Liver (tissue), 8 donors: ENCODE measurements at regions not wholly inside any gene's neighbourhood (a gene's known extent, or its start where the extent isn't known, plus 50 kb on each side); places are given as distances from the start of the nearest gene placed in this dataset.
"Not testable (repeated sequence)": the region's sequence is repeated elsewhere in the genome, so short reads cannot be mapped to it uniquely, and the experiment has no call there.

Source experiments
- DNase-seq: peaks from one replicate; pipeline ENCODE4 v3.0.0-alpha.2; 2017; ENCODE audit warnings: low spot score
- H3K27ac ChIP-seq, 2 donors: one replicate each; pipeline ENCODE4 v1.7.0; 2013; ENCODE audit warnings: inconsistent platforms in 2 of 2, low read length in 2 of 2, control low read depth in 1 of 2, low read depth in 1 of 2, mild to moderate bottlenecking in 1 of 2
- H3K27me3 ChIP-seq, 4 donors: one replicate each; pipeline versions ENCODE4 v1.6.1 to v1.7.0; 2013; ENCODE audit warnings: low read length in 3 of 4, inconsistent platforms in 1 of 4, mild to moderate bottlenecking in 1 of 4, moderate library complexity in 1 of 4; ENCODE audit not compliant: control insufficient read depth in 4 of 4, insufficient read depth in 4 of 4
- H3K36me3 ChIP-seq, 4 donors: one replicate each; pipeline versions ENCODE4 v1.6.1 to v1.7.0; 2013; ENCODE audit warnings: low read length in 3 of 4, mild to moderate bottlenecking in 3 of 4, low read depth in 1 of 4, moderate library complexity in 1 of 4; ENCODE audit not compliant: control insufficient read depth in 4 of 4, insufficient read depth in 3 of 4
- H3K4me1 ChIP-seq, 4 donors: one replicate each; pipeline versions ENCODE4 v1.6.1 to v1.7.0; 2013; ENCODE audit warnings: low read length in 3 of 4, mild to moderate bottlenecking in 3 of 4, moderate library complexity in 1 of 4; ENCODE audit not compliant: control insufficient read depth in 4 of 4, insufficient read depth in 4 of 4
- H3K4me3 ChIP-seq, 3 donors: one replicate each; pipeline versions ENCODE4 v1.6.1 to v1.7.0; 2013; ENCODE audit warnings: low read length in 3 of 3, control low read depth in 1 of 3, low read depth in 1 of 3, mild to moderate bottlenecking in 1 of 3
- H3K9ac ChIP-seq, 2 donors: one replicate each; pipeline ENCODE4 v1.7.0; 2013; ENCODE audit warnings: low read length in 2 of 2, mild to moderate bottlenecking in 2 of 2, moderate library complexity in 2 of 2, control low read depth in 1 of 2, low read depth in 1 of 2
- H3K9me3 ChIP-seq, 4 donors: one replicate each; pipeline versions ENCODE4 v1.6.1 to v1.7.0; 2013; ENCODE audit warnings: low read length in 3 of 4; ENCODE audit not compliant: control insufficient read depth in 4 of 4
- EGR1 ChIP-seq, 2 donors: IDR thresholded peaks; 2 replicates each; pipeline ENCODE4 v1.6.1; 2016 to 2018; ENCODE audit warnings: antibody characterized with exemption in 2 of 2, low read depth in 2 of 2
- FOXA1 ChIP-seq: IDR thresholded peaks from 2 replicates; pipeline ENCODE4 v1.6.1; 2016; ENCODE audit warnings: antibody characterized with exemption
- FOXA2 ChIP-seq: IDR thresholded peaks from 2 replicates; pipeline ENCODE4 v1.6.1; 2016; ENCODE audit warnings: antibody characterized with exemption
- GABPA ChIP-seq, 2 donors: IDR thresholded peaks in 1 of 2; conservative IDR thresholded peaks in 1 of 2; 2 replicates each; pipeline ENCODE4 v1.6.1; 2016; ENCODE audit warnings: antibody characterized with exemption in 2 of 2, mild to moderate bottlenecking in 1 of 2, moderate library complexity in 1 of 2
- HNF4A ChIP-seq, 2 donors: conservative IDR thresholded peaks; 2 replicates each; pipeline ENCODE4 v1.6.1; 2016; ENCODE audit warnings: antibody characterized with exemption in 2 of 2, mild to moderate bottlenecking in 2 of 2
- HNF4G ChIP-seq: IDR thresholded peaks from 2 replicates; pipeline ENCODE4 v1.6.1; 2016; ENCODE audit warnings: antibody characterized with exemption
- JUND ChIP-seq, 2 donors: IDR thresholded peaks; 2 replicates each; pipeline ENCODE4 v1.6.1; 2016; ENCODE audit warnings: antibody characterized with exemption in 2 of 2
- NR2F2 ChIP-seq: IDR thresholded peaks from 2 replicates; pipeline ENCODE4 v1.6.1; 2016; ENCODE audit warnings: antibody characterized with exemption
- RAD21 ChIP-seq, 2 donors: IDR thresholded peaks; 2 replicates each; pipeline ENCODE4 v1.6.1; 2016; ENCODE audit warnings: antibody characterized with exemption in 2 of 2, mild to moderate bottlenecking in 2 of 2
- RXRA ChIP-seq, 2 donors: IDR thresholded peaks; 2 replicates each; pipeline ENCODE4 v1.6.1; 2017 to 2018; ENCODE audit warnings: antibody characterized with exemption in 2 of 2, mild to moderate bottlenecking in 1 of 2
- SP1 ChIP-seq: IDR thresholded peaks from 2 replicates; pipeline ENCODE4 v1.6.1; 2018; ENCODE audit warnings: antibody characterized with exemption, mild to moderate bottlenecking
- TAF1 ChIP-seq: conservative IDR thresholded peaks from 2 replicates; pipeline ENCODE4 v1.6.1; 2016; ENCODE audit warnings: antibody characterized with exemption, mild to moderate bottlenecking
- YY1 ChIP-seq: IDR thresholded peaks from 2 replicates; pipeline ENCODE4 v1.6.1; 2016; ENCODE audit warnings: antibody characterized with exemption, mild to moderate bottlenecking
- WGBS: extraction: QIAGEN DNeasy Blood & Tissue Kit; methylation state at CpG from one replicate; pipeline ENCODE4 v1.1.7; 2013; 5-methylcytosine and 5-hydroxymethylcytosine counted together
- TF ChIP-seq, protein P1 (sequence below): IDR thresholded peaks from 2 replicates; pipeline ENCODE4 v1.6.1; 2016; ENCODE audit warnings: antibody characterized with exemption
- TF ChIP-seq, protein P2 (sequence below): fragments of 150-350 bp; IDR thresholded peaks from 2 replicates; pipeline ENCODE4 v1.5.1; 2017; ENCODE audit warnings: improper control_type of control experiment, low read depth, low read length; ENCODE audit not compliant: missing input control
- TF ChIP-seq, protein P3 (sequence below): IDR thresholded peaks from 2 replicates; pipeline ENCODE4 v1.6.1; 2016; ENCODE audit warnings: antibody characterized with exemption
- TF ChIP-seq, protein P4 (sequence below): IDR thresholded peaks from 2 replicates; pipeline ENCODE4 v1.6.1; 2016; ENCODE audit warnings: antibody characterized with exemption
- TF ChIP-seq, protein P5 (sequence below): IDR thresholded peaks from 2 replicates; pipeline ENCODE4 v1.6.1; 2016; ENCODE audit warnings: antibody characterized with exemption, mild to moderate bottlenecking
- donor health status: healthy.
- donor health status: healthy.
- donor health status: healthy.
- donor health status: healthy.
- donor health status: healthy.

DNA sequence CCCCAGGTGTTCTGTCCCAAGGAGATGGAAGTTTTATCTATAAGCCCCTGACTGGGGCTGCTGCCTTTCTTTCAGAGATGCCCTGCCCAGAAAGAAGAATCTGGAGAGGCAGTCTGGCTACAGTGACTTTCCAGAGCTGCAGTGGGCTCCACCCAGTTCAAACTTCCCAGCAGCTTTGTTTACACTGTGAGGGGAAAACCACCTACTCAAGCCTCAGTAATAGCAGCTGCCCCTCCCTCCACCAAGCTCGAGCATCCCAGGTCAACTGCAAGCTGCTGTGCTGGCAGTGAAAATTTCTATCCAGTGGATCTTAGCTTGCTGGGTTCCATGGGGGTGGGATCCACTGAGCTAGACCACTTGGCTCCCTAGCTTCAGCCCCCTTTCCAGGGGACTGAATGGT lies 125.0 kb downstream of the TRIM42 start:
- not testable (repeated sequence) for H3K27me3 ChIP-seq, H3K9ac ChIP-seq, H3K4me1 ChIP-seq, DNase-seq, H3K27ac ChIP-seq, H3K4me3 ChIP-seq, H3K9me3 ChIP-seq, H3K36me3 ChIP-seq
- 19% methylated on average over 1 of the region's 1 CpG for WGBS

DNA sequence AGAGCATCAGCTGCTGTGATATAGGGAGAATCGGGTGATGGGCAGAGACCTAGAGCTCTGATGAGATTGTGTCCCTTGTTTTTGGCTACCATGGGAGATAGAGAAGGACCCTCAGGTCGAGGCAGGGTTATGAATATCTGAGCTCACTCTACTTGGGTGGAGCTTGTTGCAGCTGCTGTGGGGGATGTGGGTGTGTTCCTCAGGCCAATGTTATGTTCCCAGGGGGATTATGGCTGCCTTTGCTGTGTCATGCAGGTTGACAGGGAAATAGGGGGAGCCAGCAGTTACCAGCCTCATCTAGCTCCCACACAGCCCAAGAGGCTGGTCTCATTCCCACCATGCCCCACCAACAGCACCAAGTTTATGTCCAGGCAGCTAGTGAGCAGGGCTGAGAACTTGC lies 131.5 kb downstream of the TRIM42 start:
- Histone ChIP-seq H3K9me3 (peaks cover 0 to 11% (median 2%) of the 10 kb centered on the region in 4 donors), H3K4me3 (no peak overlapping the region), H3K9ac (no peak overlapping the region), H3K27ac (no peak overlapping the region), H3K4me1 (no peaks in the 10 kb centered on the region), H3K36me3 (no peaks in the 10 kb centered on the region), H3K27me3 (no peaks in the 10 kb centered on the region)
- WGBS, result 80% methylated on average over 2 of the region's 2 CpGs
- DNase-seq, result no peak
- TF ChIP-seq FOXA1 (no peak), EGR1 (IDR thresholded peaks at IDR 0.05; ENCODE audit: low read depth in 2 of 2) (no peak), RAD21 (IDR thresholded peaks at IDR 0.05) (no peak)
- TF ChIP-seq, protein P1, sequence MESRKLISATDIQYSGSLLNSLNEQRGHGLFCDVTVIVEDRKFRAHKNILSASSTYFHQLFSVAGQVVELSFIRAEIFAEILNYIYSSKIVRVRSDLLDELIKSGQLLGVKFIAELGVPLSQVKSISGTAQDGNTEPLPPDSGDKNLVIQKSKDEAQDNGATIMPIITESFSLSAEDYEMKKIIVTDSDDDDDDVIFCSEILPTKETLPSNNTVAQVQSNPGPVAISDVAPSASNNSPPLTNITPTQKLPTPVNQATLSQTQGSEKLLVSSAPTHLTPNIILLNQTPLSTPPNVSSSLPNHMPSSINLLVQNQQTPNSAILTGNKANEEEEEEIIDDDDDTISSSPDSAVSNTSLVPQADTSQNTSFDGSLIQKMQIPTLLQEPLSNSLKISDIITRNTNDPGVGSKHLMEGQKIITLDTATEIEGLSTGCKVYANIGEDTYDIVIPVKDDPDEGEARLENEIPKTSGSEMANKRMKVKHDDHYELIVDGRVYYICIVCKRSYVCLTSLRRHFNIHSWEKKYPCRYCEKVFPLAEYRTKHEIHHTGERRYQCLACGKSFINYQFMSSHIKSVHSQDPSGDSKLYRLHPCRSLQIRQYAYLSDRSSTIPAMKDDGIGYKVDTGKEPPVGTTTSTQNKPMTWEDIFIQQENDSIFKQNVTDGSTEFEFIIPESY, result no peak

DNA sequence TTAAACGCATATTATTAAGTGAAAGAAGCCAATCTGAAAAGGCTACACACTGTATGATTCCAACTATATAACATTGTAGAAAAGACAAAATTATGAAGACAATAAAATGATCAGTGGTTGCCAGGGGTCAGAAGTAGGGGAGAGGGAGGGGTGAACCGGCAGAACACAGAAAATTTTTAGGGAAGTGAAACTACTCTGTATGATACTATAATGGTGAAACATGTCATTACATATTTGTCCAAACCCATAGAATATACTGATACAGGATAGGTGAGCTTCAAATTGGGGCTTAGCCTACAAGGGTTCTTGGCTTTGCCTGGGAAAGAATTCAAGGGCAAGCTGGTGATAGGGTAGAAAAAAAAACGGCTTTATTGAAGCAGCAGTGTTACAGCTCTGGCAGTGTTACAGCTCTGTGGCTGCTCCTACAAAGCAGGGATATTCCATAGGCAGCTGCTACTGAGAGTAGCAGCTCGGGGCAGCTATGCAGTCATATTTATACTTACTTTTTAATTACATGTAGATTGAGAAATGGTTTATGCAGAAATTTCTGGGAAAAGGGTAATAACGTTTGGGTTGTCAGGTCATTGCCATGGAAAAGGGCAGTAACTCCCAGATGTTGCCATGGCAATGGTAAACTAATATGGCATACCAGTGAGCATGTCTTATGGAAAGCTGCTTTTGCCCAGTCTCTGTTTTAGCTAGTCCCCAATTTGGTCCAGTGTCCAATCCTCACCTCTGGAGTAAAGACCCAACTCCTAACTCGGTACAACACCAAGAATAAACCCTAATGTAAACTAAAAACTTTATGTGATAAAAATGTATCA lies 125.1 kb upstream of the SLC25A36 start:
- Histone ChIP-seq H3K4me3 (no peak overlapping the region), H3K9ac (no peak overlapping the region), H3K27me3 (no peaks in the 10 kb centered on the region), H3K9me3 (peaks cover 0 to 11% (median 3%) of the 10 kb centered on the region in 4 donors), H3K4me1 (no peaks in the 10 kb centered on the region), H3K27ac (no peak overlapping the region), H3K36me3 (no peaks in the 10 kb centered on the region)
- WGBS, result 65% methylated on average over 6 of the region's 6 CpGs
- TF ChIP-seq HNF4G, result no peak
- TF ChIP-seq TAF1, result no peak
- TF ChIP-seq NR2F2, result no peak
- no peak for TF ChIP-seq EGR1 (IDR thresholded peaks at IDR 0.05; ENCODE audit: low read depth in 2 of 2)
- no peak for TF ChIP-seq RAD21 (IDR thresholded peaks at IDR 0.05)
- TF ChIP-seq, protein P1, result no peak
- TF ChIP-seq SP1, result no peak
- TF ChIP-seq YY1, result no peak
- TF ChIP-seq, protein P2, sequence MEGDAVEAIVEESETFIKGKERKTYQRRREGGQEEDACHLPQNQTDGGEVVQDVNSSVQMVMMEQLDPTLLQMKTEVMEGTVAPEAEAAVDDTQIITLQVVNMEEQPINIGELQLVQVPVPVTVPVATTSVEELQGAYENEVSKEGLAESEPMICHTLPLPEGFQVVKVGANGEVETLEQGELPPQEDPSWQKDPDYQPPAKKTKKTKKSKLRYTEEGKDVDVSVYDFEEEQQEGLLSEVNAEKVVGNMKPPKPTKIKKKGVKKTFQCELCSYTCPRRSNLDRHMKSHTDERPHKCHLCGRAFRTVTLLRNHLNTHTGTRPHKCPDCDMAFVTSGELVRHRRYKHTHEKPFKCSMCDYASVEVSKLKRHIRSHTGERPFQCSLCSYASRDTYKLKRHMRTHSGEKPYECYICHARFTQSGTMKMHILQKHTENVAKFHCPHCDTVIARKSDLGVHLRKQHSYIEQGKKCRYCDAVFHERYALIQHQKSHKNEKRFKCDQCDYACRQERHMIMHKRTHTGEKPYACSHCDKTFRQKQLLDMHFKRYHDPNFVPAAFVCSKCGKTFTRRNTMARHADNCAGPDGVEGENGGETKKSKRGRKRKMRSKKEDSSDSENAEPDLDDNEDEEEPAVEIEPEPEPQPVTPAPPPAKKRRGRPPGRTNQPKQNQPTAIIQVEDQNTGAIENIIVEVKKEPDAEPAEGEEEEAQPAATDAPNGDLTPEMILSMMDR, result no peak
- TF ChIP-seq, protein P3, sequence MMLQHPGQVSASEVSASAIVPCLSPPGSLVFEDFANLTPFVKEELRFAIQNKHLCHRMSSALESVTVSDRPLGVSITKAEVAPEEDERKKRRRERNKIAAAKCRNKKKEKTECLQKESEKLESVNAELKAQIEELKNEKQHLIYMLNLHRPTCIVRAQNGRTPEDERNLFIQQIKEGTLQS, result no peak
- TF ChIP-seq JUND (IDR thresholded peaks at IDR 0.05), result no peak
- no peak for TF ChIP-seq RXRA (IDR thresholded peaks at IDR 0.05)
- no peak for TF ChIP-seq HNF4A (conservative IDR thresholded peaks at IDR 0.05)
- TF ChIP-seq FOXA2, result no peak
- no peak for TF ChIP-seq GABPA (IDR thresholded peaks at IDR 0.05 in 1 of 2, conservative IDR thresholded peaks at IDR 0.05 in 1 of 2)
- TF ChIP-seq, protein P4, sequence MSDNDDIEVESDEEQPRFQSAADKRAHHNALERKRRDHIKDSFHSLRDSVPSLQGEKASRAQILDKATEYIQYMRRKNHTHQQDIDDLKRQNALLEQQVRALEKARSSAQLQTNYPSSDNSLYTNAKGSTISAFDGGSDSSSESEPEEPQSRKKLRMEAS, result no peak
- TF ChIP-seq FOXA1, result no peak
- TF ChIP-seq, protein P5, sequence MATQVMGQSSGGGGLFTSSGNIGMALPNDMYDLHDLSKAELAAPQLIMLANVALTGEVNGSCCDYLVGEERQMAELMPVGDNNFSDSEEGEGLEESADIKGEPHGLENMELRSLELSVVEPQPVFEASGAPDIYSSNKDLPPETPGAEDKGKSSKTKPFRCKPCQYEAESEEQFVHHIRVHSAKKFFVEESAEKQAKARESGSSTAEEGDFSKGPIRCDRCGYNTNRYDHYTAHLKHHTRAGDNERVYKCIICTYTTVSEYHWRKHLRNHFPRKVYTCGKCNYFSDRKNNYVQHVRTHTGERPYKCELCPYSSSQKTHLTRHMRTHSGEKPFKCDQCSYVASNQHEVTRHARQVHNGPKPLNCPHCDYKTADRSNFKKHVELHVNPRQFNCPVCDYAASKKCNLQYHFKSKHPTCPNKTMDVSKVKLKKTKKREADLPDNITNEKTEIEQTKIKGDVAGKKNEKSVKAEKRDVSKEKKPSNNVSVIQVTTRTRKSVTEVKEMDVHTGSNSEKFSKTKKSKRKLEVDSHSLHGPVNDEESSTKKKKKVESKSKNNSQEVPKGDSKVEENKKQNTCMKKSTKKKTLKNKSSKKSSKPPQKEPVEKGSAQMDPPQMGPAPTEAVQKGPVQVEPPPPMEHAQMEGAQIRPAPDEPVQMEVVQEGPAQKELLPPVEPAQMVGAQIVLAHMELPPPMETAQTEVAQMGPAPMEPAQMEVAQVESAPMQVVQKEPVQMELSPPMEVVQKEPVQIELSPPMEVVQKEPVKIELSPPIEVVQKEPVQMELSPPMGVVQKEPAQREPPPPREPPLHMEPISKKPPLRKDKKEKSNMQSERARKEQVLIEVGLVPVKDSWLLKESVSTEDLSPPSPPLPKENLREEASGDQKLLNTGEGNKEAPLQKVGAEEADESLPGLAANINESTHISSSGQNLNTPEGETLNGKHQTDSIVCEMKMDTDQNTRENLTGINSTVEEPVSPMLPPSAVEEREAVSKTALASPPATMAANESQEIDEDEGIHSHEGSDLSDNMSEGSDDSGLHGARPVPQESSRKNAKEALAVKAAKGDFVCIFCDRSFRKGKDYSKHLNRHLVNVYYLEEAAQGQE, result no peak
- DNase-seq, result no peak
